ENCODE measurements at regions not wholly inside any gene's neighbourhood (a gene's known extent, or its start where the extent isn't known, plus 50 kb on each side); places are given as distances from the start of the nearest gene placed in this dataset.

DNA sequence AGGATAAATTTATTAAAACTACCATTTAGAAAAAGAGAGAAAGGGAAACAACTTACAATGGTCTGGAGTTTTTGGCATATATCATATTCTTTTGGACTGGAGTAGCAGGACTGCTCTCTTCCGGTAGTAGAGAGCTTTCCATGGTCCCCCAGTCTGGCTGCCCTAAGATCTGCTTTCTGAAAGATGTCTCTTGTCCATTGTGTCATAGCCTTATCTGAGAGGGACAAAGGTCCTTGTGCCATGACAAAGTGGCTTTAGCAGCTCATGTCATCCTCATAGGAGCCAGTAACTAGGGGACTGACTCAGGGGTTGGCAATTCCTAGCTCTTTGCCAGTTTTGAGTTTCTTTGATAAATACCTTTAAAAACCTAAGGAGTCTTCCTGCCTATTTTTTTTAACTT lies 505.5 kb upstream of the ZEB2 start:
- Mint-ChIP-seq H3K4me1 (ENCODE audit: low read depth) (no peaks in the 10 kb centered on the region), H3K9me3 (no peaks in the 10 kb centered on the region), H3K27me3 (ENCODE audit: low read depth) (no peaks in the 10 kb centered on the region), H3K27ac (no peak overlapping the region), H3K4me3 (no peak overlapping the region), H3K36me3 (ENCODE audit: low read depth) (no peaks in the 10 kb centered on the region)

DNA sequence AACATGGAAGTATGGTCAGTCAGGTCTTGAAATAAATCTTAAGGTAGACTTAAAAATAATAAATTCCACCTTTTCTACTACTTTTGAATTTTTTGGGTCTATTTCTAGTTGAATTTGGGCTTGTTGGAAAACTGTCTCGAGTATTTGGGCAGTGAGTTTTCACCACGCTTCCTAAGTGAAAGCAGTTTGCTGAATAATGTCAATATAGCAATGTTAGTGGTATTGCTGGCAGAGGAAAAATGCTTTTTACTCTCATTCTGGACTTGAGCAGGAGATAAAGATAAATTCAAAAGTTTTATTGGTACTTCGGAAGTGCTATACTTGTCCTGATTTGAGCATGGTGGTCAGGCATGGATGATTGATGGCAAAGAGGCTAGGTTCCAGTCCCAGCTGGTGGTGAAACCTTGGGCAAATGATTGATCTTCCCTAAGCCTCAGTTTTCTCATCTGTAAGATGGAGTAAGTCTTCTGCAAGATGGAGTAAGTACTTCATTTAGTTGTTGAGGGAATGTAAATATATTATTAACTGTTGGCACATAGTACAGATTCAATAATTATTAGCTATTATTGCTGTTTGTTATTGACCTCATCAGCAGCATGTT lies 503.5 kb upstream of the ZEB2 start:
- Mint-ChIP-seq H3K27me3 (ENCODE audit: low read depth) (no peaks in the 10 kb centered on the region), H3K27ac (no peak overlapping the region), H3K4me1 (ENCODE audit: low read depth) (no peaks in the 10 kb centered on the region), H3K4me3 (no peak overlapping the region), H3K9me3 (no peaks in the 10 kb centered on the region), H3K36me3 (ENCODE audit: low read depth) (no peaks in the 10 kb centered on the region)

DNA sequence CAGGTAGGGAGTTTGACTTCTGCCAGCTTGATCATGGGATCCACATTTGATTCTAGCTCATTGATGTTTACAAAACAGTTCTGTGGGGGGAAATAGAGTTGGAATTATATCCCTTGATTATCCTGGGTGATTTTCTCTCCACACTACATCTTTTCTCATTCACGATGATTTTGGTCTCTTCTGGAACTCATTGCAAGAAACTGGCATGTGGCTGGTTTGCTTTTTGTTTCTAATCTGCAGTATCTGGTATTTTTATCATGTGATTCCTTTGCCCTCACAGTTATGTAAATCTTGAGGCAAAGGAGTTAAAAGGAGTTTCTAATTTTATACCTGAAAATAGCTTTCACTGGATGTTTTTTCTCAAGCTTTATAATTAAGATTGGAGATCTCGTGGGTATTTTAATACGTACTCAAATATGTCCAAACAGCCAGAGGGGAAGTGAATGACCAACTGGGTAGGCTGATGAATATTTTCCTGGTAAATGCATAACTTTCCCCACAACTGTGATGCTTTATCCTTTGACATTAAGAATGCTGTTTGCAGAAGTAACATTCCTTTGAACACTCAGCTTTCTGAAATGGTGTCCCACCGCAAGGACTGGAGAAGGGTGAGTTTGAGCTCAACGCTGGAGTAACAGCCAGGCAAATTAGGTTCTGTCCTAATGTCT lies 502.9 kb upstream of the ZEB2 start:
- Mint-ChIP-seq H3K27ac (no peak overlapping the region), H3K4me3 (no peak overlapping the region), H3K27me3 (ENCODE audit: low read depth) (no peaks in the 10 kb centered on the region), H3K9me3 (no peaks in the 10 kb centered on the region), H3K36me3 (ENCODE audit: low read depth) (no peaks in the 10 kb centered on the region), H3K4me1 (ENCODE audit: low read depth) (no peaks in the 10 kb centered on the region)

GRCh38 chr2:145021962-145022665 lies 502.2 kb upstream of the ZEB2 start:
- no peak overlapping the region for H3K27ac Mint-ChIP-seq
- no peaks in the 10 kb centered on the region for H3K9me3 Mint-ChIP-seq
- H3K4me3 Mint-ChIP-seq, result no peak overlapping the region
- no peaks in the 10 kb centered on the region for H3K36me3 Mint-ChIP-seq (ENCODE audit: low read depth)
- H3K27me3 Mint-ChIP-seq (ENCODE audit: low read depth), result no peaks in the 10 kb centered on the region
- H3K4me1 Mint-ChIP-seq (ENCODE audit: low read depth), result no peaks in the 10 kb centered on the region

DNA sequence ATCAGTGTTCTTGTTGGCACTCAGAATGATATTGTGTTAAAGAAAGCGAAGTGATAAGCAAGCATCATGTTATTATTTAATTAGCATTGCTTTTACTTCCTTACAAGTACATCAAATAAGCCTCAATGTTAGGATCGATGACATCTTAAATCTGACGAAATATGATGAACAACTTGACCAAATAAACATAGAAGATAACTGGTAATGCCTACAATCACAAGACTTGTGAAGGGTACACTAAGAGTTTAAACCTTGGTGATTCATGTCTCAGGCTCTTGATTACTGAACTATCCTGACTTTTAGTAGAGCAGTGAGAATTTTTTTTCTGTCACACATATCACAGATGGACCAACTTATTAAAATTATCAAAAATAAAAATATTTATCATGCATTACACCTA lies 500.8 kb upstream of the ZEB2 start:
- H3K36me3 Mint-ChIP-seq (ENCODE audit: low read depth), result no peaks in the 10 kb centered on the region

DNA sequence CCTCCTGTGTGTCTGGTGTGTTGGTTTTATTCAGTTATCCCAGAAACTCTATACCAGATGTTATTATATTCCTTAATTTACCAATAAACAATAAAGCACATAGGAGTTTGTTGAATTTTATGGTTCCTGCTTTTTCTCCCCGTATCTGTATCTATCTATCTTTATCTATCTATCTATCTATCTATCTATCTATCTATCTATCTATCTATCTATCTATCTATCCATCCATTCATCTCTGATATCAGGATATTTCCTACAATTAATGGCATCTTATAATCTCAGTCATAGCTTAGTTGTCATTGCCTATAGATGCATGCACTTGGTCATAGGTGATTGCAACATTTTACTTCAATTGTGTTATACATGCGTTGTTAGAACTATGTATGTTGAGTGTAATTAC lies 500.2 kb upstream of the ZEB2 start:
- no peaks in the 10 kb centered on the region for H3K4me1 Mint-ChIP-seq (ENCODE audit: low read depth)
- H3K36me3 Mint-ChIP-seq (ENCODE audit: low read depth), result no peaks in the 10 kb centered on the region
- no peak overlapping the region for H3K27ac Mint-ChIP-seq
- no peaks in the 10 kb centered on the region for H3K9me3 Mint-ChIP-seq
- no peaks in the 10 kb centered on the region for H3K27me3 Mint-ChIP-seq (ENCODE audit: low read depth)
- no peak overlapping the region for H3K4me3 Mint-ChIP-seq

More for the DNA sequence above, 500.8 kb upstream of the ZEB2 start:
- H3K4me3 Mint-ChIP-seq, result no peak overlapping the region
- no peaks in the 10 kb centered on the region for H3K9me3 Mint-ChIP-seq
- H3K4me1 Mint-ChIP-seq (ENCODE audit: low read depth), result no peaks in the 10 kb centered on the region
- H3K27ac Mint-ChIP-seq, result no peak overlapping the region
- H3K27me3 Mint-ChIP-seq (ENCODE audit: low read depth), result no peaks in the 10 kb centered on the region

- Mint-ChIP-seq H3K27me3 (ENCODE audit: low read depth) (no peaks in the 10 kb centered on the region), H3K4me3 (no peak overlapping the region), H3K4me1 (ENCODE audit: low read depth) (no peaks in the 10 kb centered on the region), H3K9me3 (no peaks in the 10 kb centered on the region), H3K36me3 (ENCODE audit: low read depth) (no peaks in the 10 kb centered on the region), H3K27ac (no peak overlapping the region)
Observed at GRCh38 chr2:145018502-145018901, 498.6 kb upstream of the ZEB2 start.

DNA sequence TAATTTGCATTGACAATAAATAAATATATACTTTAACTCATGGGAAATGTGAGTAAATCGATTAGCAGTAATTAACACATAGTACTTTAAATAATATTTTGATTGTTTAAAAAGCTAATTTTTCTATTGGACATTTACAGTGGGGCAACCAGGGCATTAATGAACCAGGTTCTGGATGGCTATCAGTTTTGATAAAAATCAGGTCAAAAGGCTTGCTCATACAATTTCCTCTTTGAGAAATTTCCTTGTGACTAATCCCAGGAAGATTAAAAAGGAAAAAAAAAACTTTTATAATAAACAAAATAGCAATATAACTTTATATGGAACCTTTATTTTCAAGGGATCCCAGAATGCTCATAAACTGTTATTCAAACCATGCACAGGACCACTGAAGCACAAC lies 497.2 kb upstream of the ZEB2 start:
- H3K4me3 Mint-ChIP-seq, result no peak overlapping the region
- no peaks in the 10 kb centered on the region for H3K36me3 Mint-ChIP-seq (ENCODE audit: low read depth)
- no peaks in the 10 kb centered on the region for H3K27me3 Mint-ChIP-seq (ENCODE audit: low read depth)
- H3K4me1 Mint-ChIP-seq (ENCODE audit: low read depth), result no peaks in the 10 kb centered on the region
- H3K27ac Mint-ChIP-seq, result no peak overlapping the region
- H3K9me3 Mint-ChIP-seq, result no peaks in the 10 kb centered on the region

- no peak overlapping the region for H3K27ac Mint-ChIP-seq
- H3K27me3 Mint-ChIP-seq (ENCODE audit: low read depth), result no peaks in the 10 kb centered on the region
- no peaks in the 10 kb centered on the region for H3K4me1 Mint-ChIP-seq (ENCODE audit: low read depth)
- H3K4me3 Mint-ChIP-seq, result no peak overlapping the region
- H3K36me3 Mint-ChIP-seq (ENCODE audit: low read depth), result no peaks in the 10 kb centered on the region
- no peaks in the 10 kb centered on the region for H3K9me3 Mint-ChIP-seq
Observed at GRCh38 chr2:145016711-145017110, 496.8 kb upstream of the ZEB2 start.

DNA sequence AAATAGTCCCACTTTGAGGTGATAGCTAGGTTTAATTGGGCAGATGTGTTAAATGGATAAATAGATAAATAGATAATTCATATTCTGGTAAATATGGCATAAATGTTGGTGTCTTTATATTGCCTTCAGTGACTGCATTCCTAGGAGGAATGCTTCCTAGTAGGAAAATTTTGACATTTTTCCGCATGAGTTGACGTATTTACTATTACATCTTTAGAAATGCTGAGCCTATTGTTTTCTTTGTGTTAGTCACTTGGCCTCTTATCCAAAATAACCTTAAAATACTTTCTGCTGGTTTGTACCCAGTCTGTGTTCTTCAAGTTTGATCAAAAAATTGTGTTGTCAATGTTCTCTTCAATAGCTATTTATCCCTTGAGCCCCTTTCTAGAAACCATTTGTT lies 495.6 kb upstream of the ZEB2 start:
- Mint-ChIP-seq H3K4me1 (ENCODE audit: low read depth) (no peaks in the 10 kb centered on the region), H3K27ac (no peak overlapping the region), H3K27me3 (ENCODE audit: low read depth) (no peaks in the 10 kb centered on the region), H3K4me3 (no peak overlapping the region), H3K9me3 (no peaks in the 10 kb centered on the region), H3K36me3 (ENCODE audit: low read depth) (no peaks in the 10 kb centered on the region)

- no peak overlapping the region for H3K27ac Mint-ChIP-seq
- H3K4me1 Mint-ChIP-seq (ENCODE audit: low read depth), result no peaks in the 10 kb centered on the region
Observed at GRCh38 chr2:145012806-145013205, 492.9 kb upstream of the ZEB2 start.

DNA sequence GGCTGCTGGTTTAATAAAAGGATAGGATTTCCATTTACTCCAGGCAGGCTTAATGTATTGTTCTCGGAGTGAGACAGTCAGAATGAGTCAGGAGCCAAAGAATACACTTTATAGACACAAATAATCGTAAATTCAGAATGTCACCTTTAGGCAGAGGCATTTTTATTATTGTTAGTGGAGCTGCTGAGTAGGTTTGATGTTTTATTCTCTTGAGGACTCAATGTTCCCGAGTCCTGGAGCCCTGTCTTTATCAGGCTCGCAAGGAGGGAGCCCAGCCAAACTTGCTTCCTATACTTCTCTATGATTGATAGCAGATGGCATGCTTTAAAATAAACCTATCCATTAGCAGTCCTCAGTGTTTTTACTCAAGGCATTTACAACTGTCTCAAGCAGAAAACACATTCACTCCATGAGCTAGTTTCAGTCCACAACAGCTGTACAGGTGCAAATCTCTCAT lies 492.3 kb upstream of the ZEB2 start:
- Mint-ChIP-seq H3K27me3 (ENCODE audit: low read depth) (no peaks in the 10 kb centered on the region), H3K27ac (no peak overlapping the region), H3K36me3 (ENCODE audit: low read depth) (no peaks in the 10 kb centered on the region), H3K4me1 (ENCODE audit: low read depth) (no peaks in the 10 kb centered on the region), H3K9me3 (no peaks in the 10 kb centered on the region), H3K4me3 (no peak overlapping the region)

More at GRCh38 chr2:145012806-145013205, 492.9 kb upstream of the ZEB2 start:
- Mint-ChIP-seq H3K9me3 (no peaks in the 10 kb centered on the region), H3K36me3 (ENCODE audit: low read depth) (no peaks in the 10 kb centered on the region), H3K27me3 (ENCODE audit: low read depth) (no peaks in the 10 kb centered on the region), H3K4me3 (no peak overlapping the region)

DNA sequence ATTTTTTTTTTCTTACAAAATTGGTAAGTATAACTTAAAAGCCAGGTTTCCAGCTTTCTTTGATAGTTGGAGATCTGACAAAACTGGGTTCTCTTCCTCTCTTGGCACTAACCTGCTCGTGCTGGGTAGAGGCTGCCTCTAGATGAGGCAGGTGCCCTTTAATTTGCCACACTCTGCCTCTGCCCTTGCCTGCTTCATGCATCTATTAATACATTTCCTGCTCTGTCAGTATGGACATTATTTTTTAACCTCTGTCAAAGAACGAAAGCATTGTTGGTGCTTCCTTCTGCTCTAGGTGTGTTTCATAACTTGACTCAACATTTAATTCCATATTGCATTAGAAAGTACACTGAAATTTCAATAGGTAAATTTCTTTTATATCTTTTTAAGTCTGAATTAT lies 490.7 kb upstream of the ZEB2 start:
- H3K36me3 Mint-ChIP-seq (ENCODE audit: low read depth), result no peaks in the 10 kb centered on the region
- no peaks in the 10 kb centered on the region for H3K9me3 Mint-ChIP-seq
- H3K27ac Mint-ChIP-seq, result no peak overlapping the region
- no peak overlapping the region for H3K4me3 Mint-ChIP-seq
- no peaks in the 10 kb centered on the region for H3K4me1 Mint-ChIP-seq (ENCODE audit: low read depth)
- H3K27me3 Mint-ChIP-seq (ENCODE audit: low read depth), result no peaks in the 10 kb centered on the region

DNA sequence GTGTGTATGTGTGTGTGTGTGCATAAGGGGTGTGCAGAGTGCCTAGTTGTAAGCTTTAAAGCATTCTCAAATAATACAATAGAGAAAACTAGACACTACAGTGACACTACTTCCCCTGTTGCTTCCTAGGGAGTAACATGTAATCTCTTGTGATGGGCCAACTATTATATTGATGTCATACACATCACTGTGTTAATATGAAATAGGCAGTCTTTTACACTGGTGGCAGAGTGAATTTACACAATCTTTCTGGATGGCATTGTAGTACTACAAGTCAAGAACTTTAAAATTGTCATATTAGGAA lies 488.0 kb upstream of the ZEB2 start:
- Mint-ChIP-seq H3K27ac (no peak overlapping the region), H3K4me3 (no peak overlapping the region), H3K36me3 (ENCODE audit: low read depth) (no peaks in the 10 kb centered on the region), H3K9me3 (no peaks in the 10 kb centered on the region), H3K27me3 (ENCODE audit: low read depth) (no peaks in the 10 kb centered on the region), H3K4me1 (ENCODE audit: low read depth) (no peaks in the 10 kb centered on the region)

Measured in T-helper 1 cell treated with Interleukin-12 subunit alpha and Interleukin-12 subunit beta and Interleukin-4 antibody, amounts not matched to agents 30 μg/mL and 1 μg/mL, for 36 hours (primary cell).